ENCODE measurements at regions not wholly inside any gene's neighbourhood (a gene's known extent, or its start where the extent isn't known, plus 50 kb on each side); places are given as distances from the start of the nearest gene placed in this dataset.

GRCh38 chr1:232553050-232553754 lies 76.7 kb downstream of the SIPA1L2 start:
- Histone ChIP-seq H3K56ac (ENCODE audit: insufficient read length, low read depth, low read length) (no peak overlapping the region), H2BK15ac (ENCODE audit: low read depth, low read length) (no peak overlapping the region), H3K4me2 (ENCODE audit: insufficient read depth, insufficient read length, low read length) (no peak overlapping the region), H2AK5ac (ENCODE audit: insufficient read length, low read length) (no peak overlapping the region), H2BK12ac (ENCODE audit: insufficient read length, low read depth, low read length) (no peak overlapping the region), H3K9me3 (ENCODE audit: control insufficient read depth, low read depth, low read length) (no peaks in the 10 kb centered on the region), H4K20me1 (ENCODE audit: control insufficient read depth, insufficient read depth, insufficient read length) (no peaks in the 10 kb centered on the region), H3K27me3 (ENCODE audit: insufficient read depth, low read length) (no peaks in the 10 kb centered on the region), H2BK120ac (ENCODE audit: low read depth, low read length, poor library complexity, severe bottlenecking) (no peak overlapping the region), H3K4ac (ENCODE audit: low read depth, low read length) (no peak overlapping the region), H3K79me1 (ENCODE audit: insufficient read depth, low read depth, low read length, poor library complexity, severe bottlenecking) (no peaks in the 10 kb centered on the region), H3K27ac (ENCODE audit: insufficient read length, low read depth, low read length) (no peak overlapping the region), H4K8ac (replicated peaks; ENCODE audit: insufficient read length, low read depth, low read length) (no peak overlapping the region), H3K23ac (ENCODE audit: insufficient read length, low read depth, low read length) (no peak overlapping the region), H3T11ph (ENCODE audit: low read length) (no peak overlapping the region), H2BK20ac (ENCODE audit: low read depth, low read length, poor library complexity, severe bottlenecking) (no peak overlapping the region), H3K79me2 (ENCODE audit: insufficient read depth, low read length) (no peaks in the 10 kb centered on the region), H4K5ac (ENCODE audit: insufficient read length, low read depth, low read length) (no peak overlapping the region), H2AFZ (ENCODE audit: low read length) (no peak overlapping the region), H3K9ac (ENCODE audit: extremely low read depth, insufficient read length, low read length) (no peak overlapping the region), H4K91ac (ENCODE audit: insufficient read length, low read depth, low read length) (no peak overlapping the region), H3K14ac (ENCODE audit: insufficient read depth, low read length) (no peak overlapping the region), H2BK5ac (ENCODE audit: insufficient read length, low read length) (no peak overlapping the region), H3K18ac (ENCODE audit: insufficient read length, low read depth, low read length) (no peak overlapping the region), H3K4me1 (ENCODE audit: insufficient read depth, low read length) (peaks cover 27% of the 10 kb centered on the region), H3K23me2 (ENCODE audit: insufficient read length, low read depth, low read length, poor library complexity, severe bottlenecking) (no peaks in the 10 kb centered on the region)
- no peaks in the 10 kb centered on the region for H3K9me3 Mint-ChIP-seq
- WGBS (ENCODE audit: extremely low coverage, insufficient read length, low lambda C conversion rate) = no CpG with 5 or more reads among the region's 12 CpGs
- no peaks in the 10 kb centered on the region; a peak in 1 of 7 replicates for H3K36me3 Mint-ChIP-seq (ENCODE audit: insufficient read depth in 1 of 3, low read depth in 3 of 3)
- H3K4me3 Mint-ChIP-seq = peak overlapping the region in 1 of 2 experiments; percentile 31; a peak in 1 of 5 replicates
- no peak for DNase-seq
- no peak for TF ChIP-seq CTCF (conservative IDR thresholded peaks at IDR 0.05)
- peaks cover 77 to 82% of the 10 kb centered on the region in 2 experiments for H3K4me1 Mint-ChIP-seq
- H3K27me3 Mint-ChIP-seq (ENCODE audit: low read depth) = no peaks in the 10 kb centered on the region; the same call in none of the 2 replicates
- H3K27ac Mint-ChIP-seq = no peak overlapping the region
